ENCODE measurements at regions not wholly inside any gene's neighbourhood (a gene's known extent, or its start where the extent isn't known, plus 50 kb on each side); places are given as distances from the start of the nearest gene placed in this dataset.

GRCh38 chr2:21924640-21925285 is 801.0 kb downstream of the TDRD15 start:
- H3K9me3 ChIP-seq: no peaks in the 10 kb centered on the region
- intact Hi-C loops (cut with DNase I): no loop called here
- no peaks in the 10 kb centered on the region for H3K4me1 ChIP-seq (replicated peaks)
- H3K36me3 ChIP-seq: no peaks in the 10 kb centered on the region
- no peak overlapping the region for H3K4me3 ChIP-seq
- 78% methylated on average over 2 of the region's 2 CpGs for whole genome bisulfite sequencing
- DNase-seq (ENCODE audit: low spot score): no peak
- no peak overlapping the region for H3K27ac ChIP-seq
- TF ChIP-seq CTCF (IDR thresholded peaks at IDR 0.05) (no peak), POLR2A (IDR thresholded peaks at IDR 0.05) (no peak), POLR2AphosphoS5 (IDR thresholded peaks at IDR 0.05) (no peak)
- H3K27me3 ChIP-seq (replicated peaks; ENCODE audit: insufficient read depth): no peaks in the 10 kb centered on the region

- TF ChIP-seq POLR2AphosphoS5 (IDR thresholded peaks at IDR 0.05): no peak
- TF ChIP-seq CTCF (IDR thresholded peaks at IDR 0.05): no peak
- TF ChIP-seq POLR2A (IDR thresholded peaks at IDR 0.05): no peak
- Histone ChIP-seq H3K36me3 (no peaks in the 10 kb centered on the region), H3K4me1 (replicated peaks) (no peaks in the 10 kb centered on the region), H3K9me3 (no peaks in the 10 kb centered on the region), H3K27me3 (replicated peaks; ENCODE audit: insufficient read depth) (no peaks in the 10 kb centered on the region), H3K4me3 (no peak overlapping the region), H3K27ac (no peak overlapping the region)
- intact Hi-C loops (cut with DNase I): no loop called here
- no peak for DNase-seq (ENCODE audit: low spot score)
- 69% methylated on average over 2 of the region's 2 CpGs for WGBS
Measured at GRCh38 chr2:21928292-21928691, 804.5 kb downstream of the TDRD15 start.

GRCh38 chr2:21930226-21930625 is 806.5 kb downstream of the TDRD15 start:
- intact Hi-C loops (cut with DNase I): no loop called here
- 89% methylated on average over 2 of the region's 2 CpGs for WGBS
- no peaks in the 10 kb centered on the region for H3K9me3 ChIP-seq
- TF ChIP-seq POLR2A (IDR thresholded peaks at IDR 0.05) (no peak), POLR2AphosphoS5 (IDR thresholded peaks at IDR 0.05) (no peak), CTCF (IDR thresholded peaks at IDR 0.05) (no peak)
- no peak overlapping the region for H3K27ac ChIP-seq
- DNase-seq (ENCODE audit: low spot score): no peak
- H3K36me3 ChIP-seq: no peaks in the 10 kb centered on the region
- H3K4me1 ChIP-seq (replicated peaks): no peaks in the 10 kb centered on the region
- no peak overlapping the region for H3K4me3 ChIP-seq
- H3K27me3 ChIP-seq (replicated peaks; ENCODE audit: insufficient read depth): no peaks in the 10 kb centered on the region

GRCh38 chr2:21939967-21940366 is 816.2 kb downstream of the TDRD15 start:
- Histone ChIP-seq H3K36me3 (no peaks in the 10 kb centered on the region), H3K27me3 (replicated peaks; ENCODE audit: insufficient read depth) (no peaks in the 10 kb centered on the region), H3K9me3 (no peaks in the 10 kb centered on the region), H3K4me3 (no peak overlapping the region), H3K27ac (no peak overlapping the region), H3K4me1 (replicated peaks) (no peaks in the 10 kb centered on the region)
- TF ChIP-seq POLR2A (IDR thresholded peaks at IDR 0.05) (no peak), CTCF (IDR thresholded peaks at IDR 0.05) (no peak)
- DNase-seq (ENCODE audit: low spot score): no peak
- 91% methylated on average over 2 of the region's 2 CpGs for WGBS
- intact Hi-C loops (cut with DNase I): no loop called here

GRCh38 chr2:21944536-21944935 is 820.8 kb downstream of the TDRD15 start:
- WGBS: 67% methylated on average over 3 of the region's 3 CpGs
- H3K4me3 ChIP-seq: no peak overlapping the region
- intact Hi-C loops (cut with DNase I): no loop called here
- no peak overlapping the region for H3K27ac ChIP-seq
- H3K9me3 ChIP-seq: no peaks in the 10 kb centered on the region
- no peak for DNase-seq (ENCODE audit: low spot score)
- no peaks in the 10 kb centered on the region for H3K36me3 ChIP-seq
- H3K27me3 ChIP-seq (replicated peaks; ENCODE audit: insufficient read depth): no peaks in the 10 kb centered on the region
- no peaks in the 10 kb centered on the region for H3K4me1 ChIP-seq (replicated peaks)
- no peak for TF ChIP-seq POLR2AphosphoS5 (IDR thresholded peaks at IDR 0.05)
- TF ChIP-seq CTCF (IDR thresholded peaks at IDR 0.05): no peak
- TF ChIP-seq POLR2A (IDR thresholded peaks at IDR 0.05): no peak
